OCI-LY3 (cell line): ENCODE measurements at regions not wholly inside any gene's neighbourhood (a gene's known extent, or its start where the extent isn't known, plus 50 kb on each side); places are given as distances from the start of the nearest gene placed in this dataset.
A peak's percentile ranks its signal among the peaks of the same experiment; 100 is the strongest.

Experiments
- H2AFZ ChIP-seq: fragments of 200-600, 300-600 bp; shearing (Covaris generic); 2 replicates; pipeline ENCODE4 v1.6.0; 2014; ENCODE audit warnings: antibody characterized with exemption, low read depth, low read length
- H3K27ac ChIP-seq: fragments of 200-600, 300-600 bp; sonication (generic); 2 replicates; pipeline ENCODE4 v1.5.1; 2014; ENCODE audit warnings: mild to moderate bottlenecking, low read length, moderate library complexity, mixed read lengths
- H3K27me3 ChIP-seq: fragments of 200-600, 300-600 bp; sonication (generic); 2 replicates; pipeline ENCODE4 v1.6.1; 2014; ENCODE audit warnings: low read depth, low read length, mixed read lengths
- H3K36me3 ChIP-seq: fragments of 200-600, 300-600 bp; sonication (generic); replicated peaks from 2 replicates; pipeline ENCODE3; 2014; ENCODE audit warnings: low read depth, low read length, mixed read lengths
- H3K4me1 ChIP-seq: fragments of 300-600, 200-600 bp; sonication (generic); 2 replicates; pipeline ENCODE4 v1.6.1; 2014; ENCODE audit warnings: low read length, mixed read lengths
- H3K4me2 ChIP-seq: fragments of 200-600, 300-600 bp; sonication (generic); 2 replicates; pipeline ENCODE4 v1.6.1; 2014; ENCODE audit warnings: low read length, mixed read lengths
- H3K4me3 ChIP-seq: fragments of 300-600, 200-600 bp; sonication (generic); 2 replicates; pipeline ENCODE4 v1.5.1; 2014; ENCODE audit warnings: antibody characterized with exemption, mild to moderate bottlenecking, low read length, moderate library complexity
- H3K79me2 ChIP-seq: fragments of 300-600, 200-600 bp; shearing (Covaris generic); 2 replicates; pipeline ENCODE4 v1.6.1; 2014; ENCODE audit warnings: mild to moderate bottlenecking, low read length, mixed read lengths
- H3K9ac ChIP-seq: fragments of 300-600, 200-600 bp; shearing (Covaris generic); 2 replicates; pipeline ENCODE4 v1.6.0; 2014; ENCODE audit warnings: mild to moderate bottlenecking, low read length, moderate library complexity
- H3K9me3 ChIP-seq: fragments of 200-600, 300-600 bp; shearing (Covaris generic); 2 replicates; pipeline ENCODE4 v1.6.1; 2014; ENCODE audit warnings: low read length, mixed read lengths; ENCODE audit not compliant: insufficient read depth
- H4K20me1 ChIP-seq: fragments of 200-600, 300-600 bp; sonication (generic); 2 replicates; pipeline ENCODE4 v1.6.1; 2016; ENCODE audit warnings: low read length, mixed read lengths; ENCODE audit not compliant: insufficient read depth
- EZH2phosphoT487 ChIP-seq: fragments of 200-600 bp; shearing (Covaris generic); IDR thresholded peaks from 2 replicates; pipeline ENCODE4 v1.6.1; 2018; ENCODE audit warnings: antibody characterized with exemption, mixed run types, low read depth
- TF ChIP-seq, protein P1 (sequence below): fragments of 200-600, 300-600 bp; sonication (generic); IDR thresholded peaks from 2 replicates; pipeline ENCODE4 v1.5.1; 2014; ENCODE audit warnings: antibody characterized with exemption, low read length, low read depth

DNA sequence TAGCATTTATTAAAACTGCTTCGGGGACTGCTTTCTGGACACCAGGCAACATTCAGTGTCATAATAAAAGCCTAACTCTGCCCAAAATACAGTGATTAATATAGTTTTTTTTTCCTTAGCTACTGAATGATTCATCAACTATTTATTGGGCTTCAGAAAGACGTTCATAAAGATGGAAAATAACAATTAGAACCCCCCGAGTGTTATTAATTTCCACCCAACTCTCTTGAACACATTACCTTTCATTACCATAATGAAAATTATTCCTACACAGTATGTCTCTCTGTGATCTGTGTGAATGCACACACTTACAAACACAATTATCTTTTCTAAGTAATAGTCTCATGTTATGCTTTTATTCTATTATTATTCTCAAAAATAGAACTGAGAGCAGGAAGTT lies 473.0 kb downstream of the ADAMTS20 start:
- peaks cover 9% of the 10 kb centered on the region; the same call in 1 of the 2 replicates for H3K9me3 ChIP-seq
- H3K79me2 ChIP-seq: no peaks in the 10 kb centered on the region
- H3K4me2 ChIP-seq: no peak overlapping the region
- TF ChIP-seq, protein P1, sequence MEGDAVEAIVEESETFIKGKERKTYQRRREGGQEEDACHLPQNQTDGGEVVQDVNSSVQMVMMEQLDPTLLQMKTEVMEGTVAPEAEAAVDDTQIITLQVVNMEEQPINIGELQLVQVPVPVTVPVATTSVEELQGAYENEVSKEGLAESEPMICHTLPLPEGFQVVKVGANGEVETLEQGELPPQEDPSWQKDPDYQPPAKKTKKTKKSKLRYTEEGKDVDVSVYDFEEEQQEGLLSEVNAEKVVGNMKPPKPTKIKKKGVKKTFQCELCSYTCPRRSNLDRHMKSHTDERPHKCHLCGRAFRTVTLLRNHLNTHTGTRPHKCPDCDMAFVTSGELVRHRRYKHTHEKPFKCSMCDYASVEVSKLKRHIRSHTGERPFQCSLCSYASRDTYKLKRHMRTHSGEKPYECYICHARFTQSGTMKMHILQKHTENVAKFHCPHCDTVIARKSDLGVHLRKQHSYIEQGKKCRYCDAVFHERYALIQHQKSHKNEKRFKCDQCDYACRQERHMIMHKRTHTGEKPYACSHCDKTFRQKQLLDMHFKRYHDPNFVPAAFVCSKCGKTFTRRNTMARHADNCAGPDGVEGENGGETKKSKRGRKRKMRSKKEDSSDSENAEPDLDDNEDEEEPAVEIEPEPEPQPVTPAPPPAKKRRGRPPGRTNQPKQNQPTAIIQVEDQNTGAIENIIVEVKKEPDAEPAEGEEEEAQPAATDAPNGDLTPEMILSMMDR: no peak
- TF ChIP-seq EZH2phosphoT487: no peak
- H3K4me1 ChIP-seq: no peaks in the 10 kb centered on the region
- H2AFZ ChIP-seq: no peak overlapping the region
- H4K20me1 ChIP-seq: no peaks in the 10 kb centered on the region
- H3K9ac ChIP-seq: no peak overlapping the region
- no peak overlapping the region for H3K4me3 ChIP-seq
- no peaks in the 10 kb centered on the region for H3K27me3 ChIP-seq
- peaks cover 6% of the 10 kb centered on the region for H3K36me3 ChIP-seq
- H3K27ac ChIP-seq: no peak overlapping the region

DNA sequence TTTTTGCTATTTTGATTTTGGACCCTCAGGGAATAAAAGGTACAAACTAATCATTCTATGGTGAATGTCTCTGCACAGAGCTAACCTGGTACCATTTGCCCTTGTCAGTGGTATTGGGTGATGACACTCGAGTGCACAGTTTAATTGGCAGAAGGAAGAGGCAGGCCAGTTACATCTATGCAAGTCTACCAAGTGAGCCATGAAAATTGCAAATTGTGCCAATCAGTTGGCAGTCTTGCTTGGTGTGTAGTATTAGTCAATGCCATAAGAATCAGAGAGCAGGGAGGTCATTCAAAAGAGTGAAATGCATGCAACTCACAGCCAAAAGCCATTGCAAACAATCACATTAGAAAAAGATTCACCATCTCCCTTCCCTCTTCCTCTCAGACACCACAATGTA lies 479.6 kb downstream of the ADAMTS20 start:
- no peak for TF ChIP-seq EZH2phosphoT487
- TF ChIP-seq, protein P1: no peak
- H3K27ac ChIP-seq: no peak overlapping the region
- no peak overlapping the region for H2AFZ ChIP-seq
- H3K4me1 ChIP-seq: peaks cover 32% of the 10 kb centered on the region
- H3K27me3 ChIP-seq: no peaks in the 10 kb centered on the region
- H3K4me3 ChIP-seq: no peak overlapping the region
- H4K20me1 ChIP-seq: no peaks in the 10 kb centered on the region
- no peak overlapping the region for H3K9ac ChIP-seq
- peaks cover 18% of the 10 kb centered on the region for H3K36me3 ChIP-seq
- 0 out of 2 replicates have a peak, but pooled peaks cover 7% of the 10 kb centered on the region for H3K9me3 ChIP-seq
- H3K79me2 ChIP-seq: no peaks in the 10 kb centered on the region
- no peak overlapping the region for H3K4me2 ChIP-seq

DNA sequence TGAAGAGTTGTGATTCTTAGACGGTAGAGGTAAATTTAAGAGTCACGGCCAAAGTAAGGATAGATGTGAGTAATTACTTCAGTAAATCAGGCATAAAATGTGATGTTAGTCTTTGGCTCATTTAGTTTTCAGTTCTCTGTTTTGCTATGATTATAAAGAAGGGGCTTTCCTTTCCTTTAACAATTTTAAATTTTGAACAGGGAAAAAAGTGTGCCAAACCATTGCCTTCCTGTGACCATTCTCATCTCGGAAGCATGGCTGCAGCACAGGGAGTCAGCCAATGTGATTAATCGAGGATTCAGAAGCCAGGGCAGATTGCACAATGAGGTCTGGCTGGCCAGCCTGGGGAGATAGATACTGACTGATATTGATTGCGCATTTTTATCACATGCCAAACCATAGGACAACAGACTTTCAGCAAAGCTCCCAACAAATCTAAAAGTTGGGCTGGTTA lies 480.2 kb upstream of the PRICKLE1 start:
- Histone ChIP-seq H3K4me1 (peaks cover 32% of the 10 kb centered on the region), H3K9ac (peak overlapping the region; percentile 18; the same call in 1 of the 2 replicates), H3K36me3 (peaks cover 18% of the 10 kb centered on the region), H3K4me2 (peak overlapping the region; percentile 65), H3K27me3 (no peaks in the 10 kb centered on the region), H3K4me3 (peak overlapping the region; percentile 30), H2AFZ (peak overlapping the region; percentile 65; the same call in 1 of the 2 replicates), H3K79me2 (no peaks in the 10 kb centered on the region), H3K27ac (peak overlapping the region; percentile 70), H3K9me3 (0 out of 2 replicates have a peak, but pooled peaks cover 7% of the 10 kb centered on the region), H4K20me1 (no peaks in the 10 kb centered on the region)
- no peak for TF ChIP-seq EZH2phosphoT487
- TF ChIP-seq, protein P1: no peak

DNA sequence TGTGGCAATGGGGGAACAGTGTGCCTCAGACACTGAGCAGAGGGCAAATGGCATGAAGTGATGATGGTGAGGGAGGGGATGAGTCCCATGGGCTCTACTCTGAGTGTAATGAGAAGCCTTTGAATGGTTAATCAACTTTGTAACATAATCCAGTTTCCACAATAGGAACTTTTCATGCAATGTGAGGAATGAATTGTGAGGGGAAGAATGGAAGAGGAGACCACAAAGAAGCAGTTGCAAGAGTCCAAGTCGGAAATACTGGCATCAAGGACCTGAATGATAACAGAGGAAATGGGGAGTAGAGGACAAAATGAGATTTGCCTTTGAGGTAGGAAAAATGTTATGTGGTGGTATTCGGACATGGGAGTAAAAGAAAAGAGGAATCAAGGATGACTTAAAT lies 476.9 kb upstream of the PRICKLE1 start:
- Histone ChIP-seq H3K9ac (no peak overlapping the region), H3K4me3 (no peak overlapping the region), H2AFZ (no peak overlapping the region), H3K4me2 (no peak overlapping the region), H3K36me3 (peaks cover 18% of the 10 kb centered on the region), H3K79me2 (no peaks in the 10 kb centered on the region), H3K9me3 (0 out of 2 replicates have a peak, but pooled peaks cover 7% of the 10 kb centered on the region), H3K27me3 (no peaks in the 10 kb centered on the region), H3K27ac (no peak overlapping the region), H3K4me1 (peaks cover 26% of the 10 kb centered on the region), H4K20me1 (no peaks in the 10 kb centered on the region)
- no peak for TF ChIP-seq EZH2phosphoT487
- TF ChIP-seq, protein P1: no peak
